Heart right ventricle (tissue), 16 donors: ENCODE measurements at regions not wholly inside any gene's neighbourhood (a gene's known extent, or its start where the extent isn't known, plus 50 kb on each side); places are given as distances from the start of the nearest gene placed in this dataset.

ENCODE experiments used
- ATAC-seq, 8 donors: fragments of 200-7000 bp; cut with Tn5 transposase; one replicate each; pipeline ENCODE4 v1.9.1; 2020; ENCODE audit warnings: mild to moderate bottlenecking in 8 of 8, moderate library complexity in 8 of 8, moderate number of reproducible peaks in 1 of 8
- DNase-seq, 2 donors: peaks; one replicate each; pipeline ENCODE4 v3.0.0-alpha.2; 2020
- H3K27ac ChIP-seq, 10 donors: fragments of 200-600 bp; sonication (generic) in 2 of 10; one replicate each; pipeline versions ENCODE4 v1.5.0 to v1.8.0; 2020 to 2022; ENCODE audit warnings: mild to moderate bottlenecking in 3 of 10
- H3K27me3 ChIP-seq, 7 donors: fragments of 200-600 bp; one replicate each; pipeline ENCODE4 v1.8.0; 2021 to 2022; ENCODE audit warnings: mild to moderate bottlenecking in 2 of 7
- H3K36me3 ChIP-seq, 9 donors: fragments of 200-600 bp; sonication (generic) in 1 of 9; one replicate each; pipeline versions ENCODE4 v1.5.0 to v1.8.0; 2020 to 2022; ENCODE audit warnings: mild to moderate bottlenecking in 2 of 9
- H3K4me1 ChIP-seq, 9 donors: fragments of 200-600 bp; sonication (generic) in 1 of 9; one replicate each; pipeline versions ENCODE4 v1.5.0 to v1.8.0; 2020 to 2022; ENCODE audit warnings: mild to moderate bottlenecking in 4 of 9
- H3K4me3 ChIP-seq, 10 donors: fragments of 200-600 bp; sonication (generic) in 2 of 10; one replicate each; pipeline versions ENCODE4 v1.5.0 to v1.8.0; 2020 to 2022; ENCODE audit warnings: mild to moderate bottlenecking in 7 of 10, moderate library complexity in 2 of 10
- H3K9me3 ChIP-seq, 11 donors: fragments of 200-600 bp in 10 of 11; sonication (generic) in 2 of 11; one replicate each; pipeline versions ENCODE4 v1.5.0 to v1.8.0; 2013 to 2022; ENCODE audit warnings: mild to moderate bottlenecking in 2 of 11, control low read depth in 1 of 11, moderate library complexity in 1 of 11
- WGBS, 2 donors: extraction: QIAGEN DNeasy Blood & Tissue Kit; methylation state at CpG; one replicate each; pipeline ENCODE4 v1.1.7; 2013; ENCODE audit warnings: inconsistent platforms in 1 of 2; 5-methylcytosine and 5-hydroxymethylcytosine counted together
- intact Hi-C, 10 donors: fragments of 100-400 bp; cut with DNase I; formaldehyde crosslinking; loops; one replicate each; pipeline versions ENCODE4 v1.11.1 to v1.14.2; 2022
- TF ChIP-seq, protein P1 (sequence below), 9 donors: fragments of 200-600 bp; sonication (generic) in 2 of 9; IDR thresholded peaks; one replicate each; pipeline versions ENCODE4 v1.5.0 to v1.8.0; 2021 to 2022; ENCODE audit warnings: antibody characterized with exemption in 9 of 9, mild to moderate bottlenecking in 5 of 9, moderate library complexity in 1 of 9
- donor health status: Arrhythmogenic right ventricular cardiomyopathy.
- donor health status: ischemic (EF 13 %, LVEDD 7.1; RV severe dilation, severe dysfunction).
- donor health status: healthy with polysubstance abuse.
- donor health status: DM: no; HTN: yes; CAD: no.
- donor health status: DM: no; HTN: no; CAD: no.
- donor health status: ischemic (EF 25% LVEDD 6.9; RV normal size, moderate dysfunction).
- donor health status: ischemic (EF 25% LVEDD 5.7; RV mildly dilated, moderate dysfunction).
- donor health status: healthy.
- donor health status: DM: yes; HTN: yes; CAD: no.
- donor health status: Ischemic cardiomyopathy.
- donor health status: ischemic (EF 35%, LVEDD 5.7; RV mildly dilated, moderate dysfunction).
- donor health status: nonischemic (EF 11% LVEDD 7.7; RV severe dilation, severe dysfunction).
- donor health status: DM: yes; HTN: yes; CAD: no.
- donor health status: PGD.
- donor health status: ischemic (EF 29% LVEDD 5.4; RV normal size, mild dysfunction).
- donor health status: nonischemic (EF 23%, LVEDD 6.1; RV moderate dilation, normal function).

DNA sequence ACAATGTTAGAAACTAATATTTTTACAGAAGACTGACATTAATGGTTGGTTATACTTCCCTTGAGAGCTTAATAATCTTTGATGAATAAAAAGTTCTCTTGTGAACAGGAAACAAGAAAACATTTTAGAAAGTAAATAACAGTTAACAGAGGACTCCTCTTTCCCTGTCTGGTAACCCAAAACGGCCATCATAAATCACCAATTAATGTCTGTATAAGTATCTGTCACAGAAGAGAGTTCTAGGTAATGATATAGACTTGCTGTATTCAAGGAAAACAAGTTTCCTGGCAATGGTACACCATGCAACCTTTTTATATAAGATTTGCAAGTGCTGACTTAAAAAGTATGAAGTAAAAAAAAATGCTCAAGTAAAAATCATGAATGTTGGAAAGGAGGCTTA is 426.7 kb downstream of the SOX2 start:
- DNase-seq (no peak), ATAC-seq (no peak)
- H3K9me3 ChIP-seq, result no peaks in the 10 kb centered on the region
- WGBS, 2 donors, result 50 to 59% methylated on average over 1 of the region's 1 CpG
- TF ChIP-seq, protein P1, sequence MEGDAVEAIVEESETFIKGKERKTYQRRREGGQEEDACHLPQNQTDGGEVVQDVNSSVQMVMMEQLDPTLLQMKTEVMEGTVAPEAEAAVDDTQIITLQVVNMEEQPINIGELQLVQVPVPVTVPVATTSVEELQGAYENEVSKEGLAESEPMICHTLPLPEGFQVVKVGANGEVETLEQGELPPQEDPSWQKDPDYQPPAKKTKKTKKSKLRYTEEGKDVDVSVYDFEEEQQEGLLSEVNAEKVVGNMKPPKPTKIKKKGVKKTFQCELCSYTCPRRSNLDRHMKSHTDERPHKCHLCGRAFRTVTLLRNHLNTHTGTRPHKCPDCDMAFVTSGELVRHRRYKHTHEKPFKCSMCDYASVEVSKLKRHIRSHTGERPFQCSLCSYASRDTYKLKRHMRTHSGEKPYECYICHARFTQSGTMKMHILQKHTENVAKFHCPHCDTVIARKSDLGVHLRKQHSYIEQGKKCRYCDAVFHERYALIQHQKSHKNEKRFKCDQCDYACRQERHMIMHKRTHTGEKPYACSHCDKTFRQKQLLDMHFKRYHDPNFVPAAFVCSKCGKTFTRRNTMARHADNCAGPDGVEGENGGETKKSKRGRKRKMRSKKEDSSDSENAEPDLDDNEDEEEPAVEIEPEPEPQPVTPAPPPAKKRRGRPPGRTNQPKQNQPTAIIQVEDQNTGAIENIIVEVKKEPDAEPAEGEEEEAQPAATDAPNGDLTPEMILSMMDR (IDR thresholded peaks at IDR 0.05), result no peak
- no peak overlapping the region for H3K4me3 ChIP-seq
- H3K27ac ChIP-seq, result no peak overlapping the region
- no peaks in the 10 kb centered on the region for H3K4me1 ChIP-seq
- H3K36me3 ChIP-seq, result no peaks in the 10 kb centered on the region
- intact Hi-C loops, result no loop called here
- peaks cover 0 to 4% (median 0%) of the 10 kb centered on the region in 7 donors for H3K27me3 ChIP-seq

DNA sequence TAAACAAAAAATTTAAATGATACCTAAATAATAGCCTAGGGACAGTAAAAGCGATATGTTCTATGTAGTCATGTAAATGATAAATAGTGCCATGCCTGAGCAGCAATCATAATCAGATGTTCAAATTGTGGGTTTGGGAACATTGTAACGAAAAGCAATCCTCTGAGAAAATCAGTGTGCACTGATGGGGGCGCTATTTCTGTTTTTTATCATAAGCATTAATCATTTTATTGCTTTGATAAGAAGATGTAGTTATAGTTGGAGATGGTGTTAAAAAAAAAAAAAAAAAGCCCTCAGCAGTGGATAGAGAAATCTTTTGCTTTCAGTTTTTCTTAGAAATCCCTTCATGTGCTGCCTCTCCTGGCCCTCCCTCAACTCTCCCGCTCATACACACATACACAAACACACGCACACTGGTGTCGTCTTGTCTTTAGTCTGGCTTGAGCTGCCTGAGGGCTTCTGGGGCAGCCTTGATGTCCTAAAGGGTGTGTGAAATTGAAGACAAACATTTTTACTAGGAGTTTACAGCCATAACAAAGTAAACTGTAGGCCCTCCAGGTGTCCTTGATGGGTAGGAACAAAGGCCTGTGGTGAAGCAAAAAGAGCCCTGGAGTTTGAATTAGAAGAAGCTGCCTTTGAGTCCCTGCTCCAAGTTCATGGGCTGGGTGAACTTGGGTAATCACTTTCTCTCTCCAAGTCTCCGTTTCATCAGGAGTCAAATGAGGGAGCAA is 428.1 kb downstream of the SOX2 start:
- 60 to 65% methylated on average over 7 of the region's 7 CpGs for WGBS, 2 donors
- no peak overlapping the region for H3K4me3 ChIP-seq
- peaks cover 0 to 4% (median 0%) of the 10 kb centered on the region in 7 donors for H3K27me3 ChIP-seq
- intact Hi-C loops, result no loop called here
- ATAC-seq (no peak), DNase-seq (no peak)
- no peaks in the 10 kb centered on the region for H3K36me3 ChIP-seq
- H3K27ac ChIP-seq, result no peak overlapping the region
- TF ChIP-seq, protein P1 (IDR thresholded peaks at IDR 0.05), result no peak
- H3K4me1 ChIP-seq, result no peaks in the 10 kb centered on the region
- no peaks in the 10 kb centered on the region for H3K9me3 ChIP-seq

DNA sequence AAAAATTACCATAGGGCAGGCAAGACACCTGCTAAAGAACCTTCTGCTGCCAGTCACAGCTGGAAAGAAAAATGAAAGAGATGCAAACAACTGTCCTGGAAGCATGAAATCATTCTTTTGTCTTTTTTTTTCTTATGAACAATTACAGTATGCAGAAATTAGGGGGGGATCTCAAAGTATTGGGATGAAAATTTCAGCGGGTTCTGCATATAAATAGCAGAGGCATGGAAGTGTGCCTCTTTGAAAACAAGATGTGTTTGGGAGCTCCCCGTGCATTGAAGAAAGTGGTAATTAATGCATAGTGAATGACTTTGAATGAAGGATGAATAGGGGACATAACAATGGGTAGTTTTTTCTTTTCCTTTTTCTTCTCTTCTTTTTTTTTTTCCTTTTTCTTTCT is 431.2 kb downstream of the SOX2 start:
- no peaks in the 10 kb centered on the region for H3K36me3 ChIP-seq
- no peaks in the 10 kb centered on the region for H3K4me1 ChIP-seq
- intact Hi-C loops, result no loop called here
- no peak overlapping the region for H3K4me3 ChIP-seq
- ATAC-seq (no peak), DNase-seq (no peak)
- TF ChIP-seq, protein P1 (IDR thresholded peaks at IDR 0.05), result no peak
- H3K27me3 ChIP-seq, result no peaks in the 10 kb centered on the region
- H3K9me3 ChIP-seq, result no peaks in the 10 kb centered on the region
- WGBS, 2 donors, result 9 to 21% methylated on average over 2 of the region's 2 CpGs
- H3K27ac ChIP-seq, result no peak overlapping the region

DNA sequence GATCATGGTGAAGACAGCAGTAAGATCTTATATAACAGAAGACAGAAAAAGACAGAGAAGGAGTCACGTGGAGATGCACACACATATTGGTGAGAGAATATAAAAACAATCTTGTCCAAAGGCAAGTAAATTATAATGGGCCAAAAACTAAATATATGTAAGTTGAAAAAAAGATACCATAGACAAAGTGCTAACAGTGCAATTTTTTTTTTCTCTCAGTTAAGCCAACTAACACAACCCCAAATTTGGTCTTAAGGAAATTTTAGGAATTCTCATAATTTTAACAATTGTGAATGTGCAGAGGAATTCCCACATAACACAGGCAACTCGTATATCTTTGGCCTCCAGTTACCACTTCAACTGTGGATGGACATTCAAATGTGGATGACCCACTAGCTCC is 432.2 kb downstream of the SOX2 start:
- DNase-seq (no peak), ATAC-seq (no peak)
- Histone ChIP-seq H3K9me3 (no peaks in the 10 kb centered on the region), H3K4me1 (no peaks in the 10 kb centered on the region), H3K36me3 (no peaks in the 10 kb centered on the region), H3K27me3 (no peaks in the 10 kb centered on the region), H3K4me3 (no peak overlapping the region), H3K27ac (no peak overlapping the region)
- TF ChIP-seq, protein P1 (IDR thresholded peaks at IDR 0.05), result no peak
- 46 to 47% methylated on average over 2 of the region's 2 CpGs for WGBS, 2 donors
- intact Hi-C loops, result no loop called here
